ENCODE measurements at regions not wholly inside any gene's neighbourhood (a gene's known extent, or its start where the extent isn't known, plus 50 kb on each side); places are given as distances from the start of the nearest gene placed in this dataset.

- TF ChIP-seq, protein P1, sequence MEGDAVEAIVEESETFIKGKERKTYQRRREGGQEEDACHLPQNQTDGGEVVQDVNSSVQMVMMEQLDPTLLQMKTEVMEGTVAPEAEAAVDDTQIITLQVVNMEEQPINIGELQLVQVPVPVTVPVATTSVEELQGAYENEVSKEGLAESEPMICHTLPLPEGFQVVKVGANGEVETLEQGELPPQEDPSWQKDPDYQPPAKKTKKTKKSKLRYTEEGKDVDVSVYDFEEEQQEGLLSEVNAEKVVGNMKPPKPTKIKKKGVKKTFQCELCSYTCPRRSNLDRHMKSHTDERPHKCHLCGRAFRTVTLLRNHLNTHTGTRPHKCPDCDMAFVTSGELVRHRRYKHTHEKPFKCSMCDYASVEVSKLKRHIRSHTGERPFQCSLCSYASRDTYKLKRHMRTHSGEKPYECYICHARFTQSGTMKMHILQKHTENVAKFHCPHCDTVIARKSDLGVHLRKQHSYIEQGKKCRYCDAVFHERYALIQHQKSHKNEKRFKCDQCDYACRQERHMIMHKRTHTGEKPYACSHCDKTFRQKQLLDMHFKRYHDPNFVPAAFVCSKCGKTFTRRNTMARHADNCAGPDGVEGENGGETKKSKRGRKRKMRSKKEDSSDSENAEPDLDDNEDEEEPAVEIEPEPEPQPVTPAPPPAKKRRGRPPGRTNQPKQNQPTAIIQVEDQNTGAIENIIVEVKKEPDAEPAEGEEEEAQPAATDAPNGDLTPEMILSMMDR (IDR thresholded peaks at IDR 0.05): no peak
- no peak for TF ChIP-seq POLR2A (IDR thresholded peaks at IDR 0.05)
These were observed 111.0 kb downstream of the FOXL3 start for GRCh38 chr7:400901-401485.

All from heart left ventricle (tissue), 13 donors.